GM12878 (cell line): ENCODE measurements at regions not wholly inside any gene's neighbourhood (a gene's known extent, or its start where the extent isn't known, plus 50 kb on each side); places are given as distances from the start of the nearest gene placed in this dataset.

Source experiments
- ATAC-seq: fragments of 200-7000 bp; cut with Tn5 transposase; 3 replicates; pipeline ENCODE4 v1.9.1; 2020; ENCODE audit warnings: mild to moderate bottlenecking, moderate library complexity
- BruUV-seq: library from RNA; stranded (reverse); fragments of 400-500 nt; replicated peaks from 2 replicates; lab custom pipeline; 2021; lab: Mats Ljungman, UMichigan
- CTCF ChIA-PET: fragments of 300-600 bp; sonication (Branson Sonifier 250); formaldehyde crosslinking; extraction: SDS; loops from one replicate; lab custom pipeline; 2021; ENCODE audit warnings: inconsistent platforms; lab: Yijun Ruan, JAX
- POLR2A ChIA-PET: fragments of 350-600 bp; formaldehyde crosslinking; extraction: SDS; loops from one replicate; lab custom pipeline; 2021; ENCODE audit warnings: inconsistent platforms; lab: Charles Lee
- RAD21 ChIA-PET: fragments of 300-600 bp; sonication (Branson Sonifier 250); formaldehyde crosslinking; loops from one replicate; lab custom pipeline; 2023; ENCODE audit warnings: antibody characterized with exemption; ENCODE audit not compliant: unreplicated experiment; lab: Charles Lee
- SMC1A ChIA-PET: fragments of 300-600 bp; sonication (Branson Sonifier 250); formaldehyde crosslinking; loops from one replicate; lab custom pipeline; 2023; ENCODE audit not compliant: unreplicated experiment, uncharacterized antibody; lab: Charles Lee
- DNase-seq: peaks from one replicate; pipeline ENCODE4 v3.0.0-alpha.2; 2011; ENCODE audit warnings: low read depth, low spot score
- FAIRE-seq: peaks from 3 replicates; lab custom pipeline; 2011; peaks lifted over from hg19 to GRCh38; lab: Jason Lieb, UNC
- H2AFZ ChIP-seq: 2 replicates; pipeline ENCODE4 v1.6.0; 2011; ENCODE audit warnings: low read depth, low read length, control low read depth; ENCODE audit not compliant: control insufficient read depth
- H3K27ac ChIP-seq: 2 replicates; pipeline ENCODE4 v1.5.1; 2011; ENCODE audit warnings: control low read depth; ENCODE audit not compliant: control insufficient read depth, insufficient read depth
- H3K27me3 ChIP-seq, 2 experiments: replicated peaks in 1 of 2; 2 replicates each; pipeline versions ENCODE4 v1.6.0 to v1.6.1; 2011; ENCODE audit warnings: low read length in 1 of 2; ENCODE audit not compliant: control insufficient read depth in 2 of 2, insufficient read depth in 2 of 2
- H3K36me3 ChIP-seq, 2 experiments: 2 replicates each; pipeline ENCODE4 v1.5.1; 2011; ENCODE audit warnings: low read length in 1 of 2; ENCODE audit not compliant: control insufficient read depth in 2 of 2, insufficient read depth in 2 of 2
- H3K4me1 ChIP-seq: 2 replicates; pipeline ENCODE4 v1.6.1; 2011; ENCODE audit warnings: mild to moderate bottlenecking, low read length, moderate library complexity, mixed read lengths; ENCODE audit not compliant: control insufficient read depth, insufficient read depth
- H3K4me2 ChIP-seq: 2 replicates; pipeline ENCODE4 v1.6.0; 2011; ENCODE audit warnings: control low read depth; ENCODE audit not compliant: control insufficient read depth, insufficient read depth
- H3K4me3 ChIP-seq: fragments of 200-600 bp; sonication (generic); 2 replicates; pipeline ENCODE4 v1.5.1; 2016
- H3K79me2 ChIP-seq: 2 replicates; pipeline ENCODE4 v1.6.0; 2011; ENCODE audit warnings: low read length; ENCODE audit not compliant: control insufficient read depth, insufficient read depth
- H3K9ac ChIP-seq: 2 replicates; pipeline ENCODE4 v1.8.0; 2011; ENCODE audit warnings: low read length, control low read depth, mixed read lengths; ENCODE audit not compliant: control insufficient read depth, insufficient read depth
- H3K9me3 ChIP-seq: replicated peaks from 3 replicates; pipeline ENCODE4 v1.5.1; 2011; ENCODE audit warnings: mild to moderate bottlenecking, low read length; ENCODE audit not compliant: control insufficient read depth, insufficient read depth
- H4K20me1 ChIP-seq: 2 replicates; pipeline ENCODE4 v1.6.0; 2011; ENCODE audit not compliant: control insufficient read depth, insufficient read depth
- CHD1 ChIP-seq: IDR thresholded peaks from 2 replicates; pipeline ENCODE4 v1.6.1; 2012; ENCODE audit warnings: low read depth, low read length, improper control_type of control experiment
- CREM ChIP-seq: IDR thresholded peaks from 2 replicates; pipeline ENCODE4 v1.6.1; 2014; ENCODE audit warnings: antibody characterized with exemption, low read depth
- EED ChIP-seq: sonication (generic); IDR thresholded peaks from 2 replicates; pipeline ENCODE4 v1.6.1; 2016; ENCODE audit warnings: antibody characterized with exemption, low read depth
- FOXK2 ChIP-seq: fragments of 450-650 bp; IDR thresholded peaks from 2 replicates; pipeline ENCODE4 v1.6.1; 2017; ENCODE audit warnings: mild to moderate bottlenecking, moderate library complexity
- GATAD2B ChIP-seq: fragments of 450-650 bp; conservative IDR thresholded peaks from 2 replicates; pipeline ENCODE4 v1.6.1; 2017; ENCODE audit warnings: low read depth, mild to moderate bottlenecking, moderate library complexity
- IKZF2 ChIP-seq, 2 experiments: fragments of 450-650 bp; IDR thresholded peaks; 2 replicates each; pipeline ENCODE4 v1.6.1; 2017; ENCODE audit warnings: mild to moderate bottlenecking in 2 of 2, moderate library complexity in 2 of 2
- KLF5 ChIP-seq: fragments of 450-650 bp; IDR thresholded peaks from 2 replicates; pipeline ENCODE4 v1.6.1; 2014; ENCODE audit warnings: mild to moderate bottlenecking; ENCODE audit not compliant: partially characterized antibody
- LARP7 ChIP-seq: fragments of 450-650 bp; IDR thresholded peaks from 2 replicates; pipeline ENCODE4 v1.6.1; 2017; ENCODE audit warnings: mild to moderate bottlenecking
- NFIC ChIP-seq: IDR thresholded peaks from 2 replicates; pipeline ENCODE4 v1.6.1; 2012; ENCODE audit warnings: low read depth, mild to moderate bottlenecking, inconsistent platforms, low read length, moderate library complexity
- RB1 ChIP-seq: fragments of 450-650 bp; formaldehyde crosslinking; IDR thresholded peaks from 2 replicates; pipeline ENCODE4 v1.6.1; 2017; ENCODE audit warnings: mild to moderate bottlenecking, borderline replicate concordance
- RCOR1 ChIP-seq: conservative IDR thresholded peaks from 2 replicates; pipeline ENCODE4 v1.6.1; 2012; ENCODE audit warnings: low read depth, low read length, improper control_type of control experiment
- TCF7 ChIP-seq: IDR thresholded peaks from 2 replicates; pipeline ENCODE4 v1.6.1; 2014; ENCODE audit warnings: antibody characterized with exemption, borderline replicate concordance
- ZNF217 ChIP-seq: fragments of 450-650 bp; IDR thresholded peaks from 2 replicates; pipeline ENCODE4 v1.6.1; 2017; ENCODE audit warnings: antibody characterized with exemption, mild to moderate bottlenecking
- WGBS: methylation state at CpG from one replicate; pipeline ENCODE4 v1.1.6; 2016; ENCODE audit warnings: low lambda C conversion rate; ENCODE audit not compliant: insufficient replicate concordance, insufficient coverage; ENCODE audit errors: missing lambda C conversion rate; 5-methylcytosine and 5-hydroxymethylcytosine counted together
- in situ Hi-C: fragments of 300-500 bp; cut with MboI; formaldehyde crosslinking; loops from 9 replicates; pipeline ENCODE4 v1.14.3; 2018; ENCODE audit warnings: mixed read lengths
- intact Hi-C: fragments of 100-400 bp; cut with micrococcal nuclease; formaldehyde crosslinking; loops from one replicate; pipeline ENCODE4 v1.14.2; 2022; ENCODE audit not compliant: unreplicated experiment
- TF ChIP-seq, protein P1 (sequence below): IDR thresholded peaks from 2 replicates; pipeline ENCODE4 v1.6.1; 2011; ENCODE audit warnings: borderline replicate concordance, low read depth, mild to moderate bottlenecking, moderate library complexity, mixed read lengths, low read length; ENCODE audit not compliant: insufficient read depth; ENCODE audit errors: extremely low read length
- TF ChIP-seq, protein P2 (sequence below): fragments of 450-650 bp; IDR thresholded peaks from 2 replicates; pipeline ENCODE4 v1.6.1; 2014; ENCODE audit warnings: mild to moderate bottlenecking
- TF ChIP-seq, protein P3 (sequence below): IDR thresholded peaks from 2 replicates; pipeline ENCODE4 v1.6.1; 2011; ENCODE audit warnings: mild to moderate bottlenecking, low read depth, low read length, moderate library complexity; ENCODE audit not compliant: insufficient replicate concordance
- TF ChIP-seq, protein P4 (sequence below): fragments of 450-650 bp; formaldehyde crosslinking; IDR thresholded peaks from 2 replicates; pipeline ENCODE4 v1.4.0; 2022; ENCODE audit warnings: mild to moderate bottlenecking, moderate library complexity

DNA sequence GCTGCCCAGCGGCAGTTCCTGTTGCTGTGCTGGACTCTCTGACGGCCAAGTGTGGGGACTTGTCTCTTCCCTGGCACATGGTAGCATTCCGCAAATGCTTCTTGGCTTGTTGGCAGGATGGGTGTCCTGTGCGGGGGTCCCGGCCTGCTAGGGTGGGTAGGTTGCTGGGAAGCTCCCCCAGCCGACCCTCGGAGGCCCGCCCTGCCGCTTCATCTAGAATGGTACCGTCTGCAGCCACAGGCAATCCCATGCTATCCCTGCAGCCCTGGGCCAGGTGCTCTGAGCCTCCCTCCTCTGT lies 78.3 kb upstream of the LHX1 start:
- RAD21 ChIA-PET: no interaction called here
- WGBS: 38% methylated on average over 10 of the region's 10 CpGs
- H3K79me2 ChIP-seq: no peaks in the 10 kb centered on the region
- H3K27me3 ChIP-seq: no peaks in the 10 kb centered on the region; a peak in 1 of 4 replicates
- ATAC-seq (no peak), DNase-seq (no peak), FAIRE-seq (no peak)
- CTCF ChIA-PET: interaction anchor here (0.8 kb wide), 1 partner anchor 92 kb away, joined by 3 read pairs; no protein-coding TSS in a partner anchor
- no TSS peak for BruUV-seq
- no peak overlapping the region for H3K27ac ChIP-seq
- H3K9ac ChIP-seq: no peak overlapping the region
- H4K20me1 ChIP-seq: no peaks in the 10 kb centered on the region
- H3K4me1 ChIP-seq: peaks cover 7% of the 10 kb centered on the region; the same call in 1 of the 2 replicates
- POLR2A ChIA-PET: no interaction called here
- intact Hi-C loops: no loop called here
- no peak overlapping the region for H2AFZ ChIP-seq
- SMC1A ChIA-PET: no interaction called here
- in situ Hi-C loops: no loop called here
- no peaks in the 10 kb centered on the region for H3K9me3 ChIP-seq
- no peak for TF ChIP-seq RCOR1
- TF ChIP-seq, protein P1, sequence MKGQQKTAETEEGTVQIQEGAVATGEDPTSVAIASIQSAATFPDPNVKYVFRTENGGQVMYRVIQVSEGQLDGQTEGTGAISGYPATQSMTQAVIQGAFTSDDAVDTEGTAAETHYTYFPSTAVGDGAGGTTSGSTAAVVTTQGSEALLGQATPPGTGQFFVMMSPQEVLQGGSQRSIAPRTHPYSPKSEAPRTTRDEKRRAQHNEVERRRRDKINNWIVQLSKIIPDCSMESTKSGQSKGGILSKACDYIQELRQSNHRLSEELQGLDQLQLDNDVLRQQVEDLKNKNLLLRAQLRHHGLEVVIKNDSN: no peak
- TF ChIP-seq CHD1: no peak
- TF ChIP-seq, protein P2, sequence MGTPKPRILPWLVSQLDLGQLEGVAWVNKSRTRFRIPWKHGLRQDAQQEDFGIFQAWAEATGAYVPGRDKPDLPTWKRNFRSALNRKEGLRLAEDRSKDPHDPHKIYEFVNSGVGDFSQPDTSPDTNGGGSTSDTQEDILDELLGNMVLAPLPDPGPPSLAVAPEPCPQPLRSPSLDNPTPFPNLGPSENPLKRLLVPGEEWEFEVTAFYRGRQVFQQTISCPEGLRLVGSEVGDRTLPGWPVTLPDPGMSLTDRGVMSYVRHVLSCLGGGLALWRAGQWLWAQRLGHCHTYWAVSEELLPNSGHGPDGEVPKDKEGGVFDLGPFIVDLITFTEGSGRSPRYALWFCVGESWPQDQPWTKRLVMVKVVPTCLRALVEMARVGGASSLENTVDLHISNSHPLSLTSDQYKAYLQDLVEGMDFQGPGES: no peak
- no peak for TF ChIP-seq CREM
- no peak for TF ChIP-seq ZNF217
- no peak for TF ChIP-seq FOXK2
- no peak for TF ChIP-seq LARP7
- TF ChIP-seq EED: no peak
- TF ChIP-seq, protein P3, sequence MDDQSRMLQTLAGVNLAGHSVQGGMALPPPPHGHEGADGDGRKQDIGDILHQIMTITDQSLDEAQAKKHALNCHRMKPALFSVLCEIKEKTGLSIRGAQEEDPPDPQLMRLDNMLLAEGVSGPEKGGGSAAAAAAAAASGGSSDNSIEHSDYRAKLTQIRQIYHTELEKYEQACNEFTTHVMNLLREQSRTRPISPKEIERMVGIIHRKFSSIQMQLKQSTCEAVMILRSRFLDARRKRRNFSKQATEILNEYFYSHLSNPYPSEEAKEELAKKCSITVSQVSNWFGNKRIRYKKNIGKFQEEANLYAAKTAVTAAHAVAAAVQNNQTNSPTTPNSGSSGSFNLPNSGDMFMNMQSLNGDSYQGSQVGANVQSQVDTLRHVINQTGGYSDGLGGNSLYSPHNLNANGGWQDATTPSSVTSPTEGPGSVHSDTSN: no peak
- no peak for TF ChIP-seq RB1
- TF ChIP-seq GATAD2B: no peak
- no peak for TF ChIP-seq NFIC
- no peak for TF ChIP-seq TCF7
- no peak for TF ChIP-seq IKZF2 (IDR thresholded peaks at IDR 0.05)
- no peak for TF ChIP-seq KLF5
- TF ChIP-seq, protein P4, sequence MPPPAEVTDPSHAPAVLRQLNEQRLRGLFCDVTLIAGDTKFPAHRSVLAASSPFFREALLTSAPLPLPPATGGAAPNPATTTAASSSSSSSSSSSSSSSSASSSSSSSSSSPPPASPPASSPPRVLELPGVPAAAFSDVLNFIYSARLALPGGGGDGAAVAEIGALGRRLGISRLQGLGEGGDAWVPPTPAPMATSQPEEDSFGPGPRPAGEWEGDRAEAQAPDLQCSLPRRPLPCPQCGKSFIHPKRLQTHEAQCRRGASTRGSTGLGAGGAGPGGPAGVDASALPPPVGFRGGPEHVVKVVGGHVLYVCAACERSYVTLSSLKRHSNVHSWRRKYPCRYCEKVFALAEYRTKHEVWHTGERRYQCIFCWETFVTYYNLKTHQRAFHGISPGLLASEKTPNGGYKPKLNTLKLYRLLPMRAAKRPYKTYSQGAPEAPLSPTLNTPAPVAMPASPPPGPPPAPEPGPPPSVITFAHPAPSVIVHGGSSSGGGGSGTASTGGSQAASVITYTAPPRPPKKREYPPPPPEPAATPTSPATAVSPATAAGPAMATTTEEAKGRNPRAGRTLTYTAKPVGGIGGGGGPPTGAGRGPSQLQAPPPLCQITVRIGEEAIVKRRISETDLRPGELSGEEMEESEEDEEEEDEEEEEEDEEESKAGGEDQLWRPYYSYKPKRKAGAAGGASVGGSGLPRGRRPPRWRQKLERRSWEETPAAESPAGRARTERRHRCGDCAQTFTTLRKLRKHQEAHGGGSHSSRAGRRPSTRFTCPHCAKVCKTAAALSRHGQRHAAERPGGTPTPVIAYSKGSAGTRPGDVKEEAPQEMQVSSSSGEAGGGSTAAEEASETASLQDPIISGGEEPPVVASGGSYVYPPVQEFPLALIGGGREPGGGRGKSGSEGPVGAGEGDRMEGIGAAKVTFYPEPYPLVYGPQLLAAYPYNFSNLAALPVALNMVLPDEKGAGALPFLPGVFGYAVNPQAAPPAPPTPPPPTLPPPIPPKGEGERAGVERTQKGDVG (CRISPR knock-in tag): no peak
- no peak overlapping the region for H3K4me2 ChIP-seq
- no peaks in the 10 kb centered on the region for H3K36me3 ChIP-seq
- H3K4me3 ChIP-seq: no peak overlapping the region
